WTC11 (cell line): ENCODE measurements at regions not wholly inside any gene's neighbourhood (a gene's known extent, or its start where the extent isn't known, plus 50 kb on each side); places are given as distances from the start of the nearest gene placed in this dataset.

ENCODE experiments used
- CTCF ChIP-seq: fragments of 200-600 bp; IDR thresholded peaks from 2 replicates; pipeline ENCODE4 v1.8.0; 2022; ENCODE audit warnings: antibody characterized with exemption
- NFE2L1 ChIP-seq: sonication (generic); formaldehyde crosslinking; IDR thresholded peaks from 2 replicates; pipeline ENCODE4 v1.8.1; 2023; ENCODE audit warnings: missing genetic modification reagents
- ZMAT4 ChIP-seq: fragments of 250-450 bp; sonication (Bioruptor Pico); IDR thresholded peaks from 2 replicates; pipeline ENCODE4 v1.9.0; 2021; ENCODE audit warnings: mild to moderate bottlenecking

DNA sequence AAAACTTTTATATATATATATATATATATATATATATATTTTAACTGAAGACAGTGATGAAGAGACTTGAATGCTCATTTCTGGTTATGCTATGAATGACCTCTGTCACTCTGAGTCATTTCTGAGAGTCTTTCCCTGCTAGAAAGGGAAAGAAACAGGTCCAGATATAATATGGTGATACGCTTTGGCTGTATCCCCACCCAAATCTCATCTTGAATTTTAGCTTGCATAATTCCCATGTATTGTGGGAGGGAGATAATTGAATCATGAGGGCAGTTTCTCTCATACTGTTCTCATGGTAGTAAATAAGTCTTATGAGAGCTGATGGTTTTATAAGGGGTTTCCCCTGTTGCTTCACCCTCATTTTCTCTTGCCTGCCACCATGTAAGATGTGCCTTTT is 254.1 kb upstream of the IGFBP7 start:
- TF ChIP-seq ZMAT4 (CRISPR knock-in tag) (no peak), CTCF (no peak), NFE2L1 (CRISPR knock-in tag) (no peak)
